Natural killer cell treated with Interleukin-12 subunit alpha and Interleukin-12 subunit beta and Interleukin-15 and Interleukin-18, amount 100 ng/mL, for 72 hours (primary cell): ENCODE measurements at regions not wholly inside any gene's neighbourhood (a gene's known extent, or its start where the extent isn't known, plus 50 kb on each side); places are given as distances from the start of the nearest gene placed in this dataset.
A peak's percentile ranks its signal among the peaks of the same experiment; 100 is the strongest.
"Not testable (repeated sequence)": the region's sequence is repeated elsewhere in the genome, so short reads cannot be mapped to it uniquely, and the experiment has no call there.

Source experiments
- ATAC-seq, 2 donors: fragments of 150-1000 bp; cut with Tn5 transposase in 1 of 2; sonication (Bioruptor Pico), chemical (Tn5 transposase) in 1 of 2; 2 replicates each; pipeline ENCODE4 v1.10.0; 2021
- DNase-seq: peaks from one replicate; pipeline ENCODE4 v3.0.0; 2022; ENCODE audit warnings: low spot score
- H3K27ac Mint-ChIP-seq, 2 donors: 1 replicate in 1 of 2; 2 replicates in 1 of 2; pipeline ENCODE4 v1.8.0; 2022; ENCODE audit warnings: mixed read lengths in 2 of 2, mild to moderate bottlenecking in 1 of 2, moderate library complexity in 1 of 2
- H3K27me3 Mint-ChIP-seq, 2 donors: 1 replicate in 1 of 2; 2 replicates in 1 of 2; pipeline ENCODE4 v1.8.0; 2022; ENCODE audit warnings: mixed read lengths in 2 of 2
- H3K36me3 Mint-ChIP-seq: one replicate; pipeline ENCODE4 v1.8.0; 2022; ENCODE audit warnings: mixed read lengths
- H3K4me1 Mint-ChIP-seq, 2 donors: 1 replicate in 1 of 2; 2 replicates in 1 of 2; pipeline ENCODE4 v1.8.0; 2022; ENCODE audit warnings: low read depth in 2 of 2, mixed read lengths in 2 of 2, mild to moderate bottlenecking in 1 of 2
- H3K4me3 Mint-ChIP-seq: one replicate; pipeline ENCODE4 v1.8.0; 2022; ENCODE audit warnings: mixed read lengths
- H3K9me3 Mint-ChIP-seq: 2 replicates; pipeline ENCODE4 v1.8.0; 2022; ENCODE audit warnings: mixed read lengths

DNA sequence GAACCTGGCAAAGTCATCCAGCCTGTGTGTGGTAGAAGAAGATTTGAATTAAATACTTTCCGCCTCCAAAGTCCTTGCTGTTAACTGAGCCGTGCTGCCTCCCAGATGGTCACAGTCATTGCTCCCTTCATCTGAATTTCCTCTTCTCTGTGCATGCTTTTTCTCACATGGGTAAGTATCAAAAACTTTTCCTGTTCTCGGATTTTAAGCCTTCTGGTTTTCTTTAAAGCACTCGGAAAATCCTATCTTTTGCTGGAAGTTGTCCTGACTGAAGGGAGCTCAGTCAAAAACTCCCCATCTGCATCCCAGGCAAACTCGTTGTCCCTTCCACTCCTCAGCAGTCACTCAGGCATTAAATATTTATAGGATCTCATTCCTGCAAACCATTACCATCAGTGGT, 290.0 kb upstream of the PIK3R1 start:
- Mint-ChIP-seq H3K9me3 (no peaks in the 10 kb centered on the region), H3K27ac (no peak overlapping the region), H3K4me3 (no peak overlapping the region), H3K4me1 (no peaks in the 10 kb centered on the region), H3K27me3 (peaks cover 6 to 22% of the 10 kb centered on the region in 2 donors), H3K36me3 (no peaks in the 10 kb centered on the region)
- DNase-seq (no peak), ATAC-seq (no peak)

DNA sequence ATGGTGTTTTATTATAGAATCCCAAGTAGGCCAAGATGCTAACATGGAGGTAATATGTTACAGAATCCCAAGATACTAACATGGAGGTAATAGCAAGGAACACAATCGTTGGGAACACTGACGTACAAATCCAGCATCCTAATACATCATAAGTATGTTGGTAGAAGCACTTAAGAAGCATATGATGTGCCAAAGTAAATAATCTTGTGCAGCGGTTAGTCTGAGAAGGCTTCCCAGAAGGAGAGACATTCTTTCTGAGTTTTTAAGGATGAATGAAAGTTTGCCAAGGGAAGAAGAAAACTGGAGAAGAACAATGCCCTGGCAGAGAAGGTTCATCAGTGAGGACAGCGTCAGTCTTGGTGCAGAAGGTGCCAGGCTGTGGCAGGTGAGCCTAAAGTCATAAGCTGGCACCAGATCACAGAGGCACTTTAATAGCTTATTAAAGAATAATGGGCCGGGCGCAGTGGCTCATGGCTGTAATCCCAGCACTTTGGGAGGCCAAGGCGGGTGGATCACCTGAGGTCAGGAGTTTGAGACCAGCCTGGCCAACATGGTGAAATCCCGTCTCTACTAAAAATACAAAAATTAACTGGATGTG, 294.5 kb upstream of the PIK3R1 start:
- H3K4me1 Mint-ChIP-seq = no peaks in the 10 kb centered on the region
- H3K36me3 Mint-ChIP-seq = peaks cover 10% of the 10 kb centered on the region
- H3K27ac Mint-ChIP-seq = no peak overlapping the region
- ATAC-seq = no peak
- H3K9me3 Mint-ChIP-seq = peaks cover 4% of the 10 kb centered on the region
- peaks cover 10 to 19% of the 10 kb centered on the region in 2 donors for H3K27me3 Mint-ChIP-seq
- H3K4me3 Mint-ChIP-seq = no peak overlapping the region
- no peak for DNase-seq

DNA sequence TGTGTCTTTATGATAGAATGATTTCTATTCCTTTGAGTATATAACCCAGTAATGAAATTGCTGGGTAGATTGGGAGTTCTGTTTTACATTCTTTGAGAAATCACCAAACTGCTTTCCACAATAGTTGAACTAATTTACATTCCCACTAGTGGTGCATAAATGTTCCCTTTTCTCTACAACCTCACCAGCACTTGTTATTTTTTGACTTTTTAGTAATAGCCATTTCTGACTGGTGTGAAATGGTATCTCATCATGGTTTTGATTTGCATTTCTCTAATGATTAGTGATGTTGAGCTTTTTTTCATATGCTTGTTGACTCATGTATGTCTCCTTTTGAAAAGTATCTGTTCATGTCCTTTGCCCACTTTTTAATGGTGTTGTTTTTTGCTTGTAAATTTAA, 296.0 kb upstream of the PIK3R1 start:
- ATAC-seq, H3K4me1 Mint-ChIP-seq, H3K27ac Mint-ChIP-seq, DNase-seq, H3K4me3 Mint-ChIP-seq, H3K9me3 Mint-ChIP-seq: not testable (repeated sequence)
- peaks cover 9 to 12% of the 10 kb centered on the region in 2 donors for H3K27me3 Mint-ChIP-seq
- peaks cover 10% of the 10 kb centered on the region for H3K36me3 Mint-ChIP-seq

DNA sequence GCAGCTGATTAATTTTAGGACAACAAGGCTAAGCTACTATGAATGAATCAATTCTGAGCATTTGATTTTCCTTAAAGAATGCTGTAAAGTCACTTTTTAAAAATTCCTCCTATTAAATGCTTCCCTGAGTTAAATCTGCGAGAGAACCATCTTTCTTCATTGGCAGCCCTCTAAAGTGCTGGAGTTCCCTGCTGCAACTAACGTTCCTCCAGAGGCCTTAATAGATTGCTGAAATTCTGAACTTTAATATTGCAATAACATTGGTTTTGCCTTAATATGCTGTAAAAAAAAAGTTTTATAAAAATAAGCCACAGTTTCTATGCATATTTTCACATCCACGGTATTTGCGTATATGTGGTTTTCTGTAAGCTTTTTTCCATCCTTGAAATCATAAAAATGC, 298.0 kb upstream of the PIK3R1 start:
- no peak for ATAC-seq
- Mint-ChIP-seq H3K9me3 (peaks cover 4% of the 10 kb centered on the region), H3K27me3 (peaks cover 9 to 10% of the 10 kb centered on the region in 2 donors), H3K4me3 (no peak overlapping the region), H3K27ac (no peak overlapping the region), H3K4me1 (no peaks in the 10 kb centered on the region), H3K36me3 (peaks cover 10% of the 10 kb centered on the region)
- no peak for DNase-seq

DNA sequence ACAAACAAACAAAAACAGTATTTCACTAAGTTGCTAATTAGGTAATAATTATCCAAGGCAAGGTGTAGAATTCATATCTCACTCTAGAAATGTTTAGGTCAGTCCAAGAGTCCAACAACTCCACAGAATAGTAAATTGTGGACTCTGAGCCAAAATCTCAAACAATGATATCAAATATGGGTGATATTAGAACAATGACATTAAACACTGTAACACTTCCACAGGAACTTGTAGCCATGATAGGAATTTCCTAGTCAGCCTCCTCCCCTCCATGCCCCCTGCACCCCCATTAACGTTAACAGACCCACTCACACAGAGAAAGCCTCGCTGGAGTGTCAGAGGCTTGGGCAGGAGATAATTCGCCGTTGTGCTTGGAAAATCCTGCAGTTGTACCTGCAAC, 305.0 kb upstream of the PIK3R1 start:
- no peaks in the 10 kb centered on the region for H3K9me3 Mint-ChIP-seq
- H3K36me3 Mint-ChIP-seq = no peaks in the 10 kb centered on the region
- no peak overlapping the region for H3K4me3 Mint-ChIP-seq
- DNase-seq (no peak), ATAC-seq (no peak)
- H3K4me1 Mint-ChIP-seq = no peaks in the 10 kb centered on the region
- peaks cover 5 to 13% of the 10 kb centered on the region in 2 donors for H3K27me3 Mint-ChIP-seq
- no peak overlapping the region for H3K27ac Mint-ChIP-seq

DNA sequence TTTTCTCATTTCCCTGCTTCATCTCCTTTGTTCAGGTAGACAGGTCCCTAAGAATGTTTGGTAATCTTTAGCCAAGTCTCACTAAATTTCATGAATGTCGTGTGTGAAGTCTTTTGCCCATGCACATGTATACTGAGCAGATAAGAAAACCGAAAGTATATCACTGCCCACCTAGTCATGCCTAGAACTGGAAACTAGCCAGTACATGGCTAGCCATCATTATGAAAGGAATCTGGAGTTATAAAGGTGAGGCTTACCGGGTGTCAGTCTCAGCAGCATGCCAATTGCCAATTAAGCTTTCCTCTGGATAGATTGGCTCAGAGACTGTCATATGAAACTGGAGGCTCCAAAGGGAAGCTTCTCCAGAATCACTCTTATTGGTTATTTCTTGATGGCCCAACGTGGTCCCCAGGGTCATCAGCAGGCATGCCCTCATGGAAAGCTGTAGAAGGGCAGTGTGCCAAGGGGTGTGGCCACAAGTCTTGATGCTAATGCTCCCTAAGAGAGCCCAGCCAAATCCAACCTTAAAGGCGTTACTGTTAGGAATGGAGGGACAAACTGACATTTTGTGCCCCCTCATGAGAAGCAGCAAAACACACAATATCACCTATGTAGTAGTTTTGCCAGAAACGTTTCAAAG, 307.3 kb upstream of the PIK3R1 start:
- Mint-ChIP-seq H3K27ac (no peak overlapping the region), H3K4me1 (no peaks in the 10 kb centered on the region), H3K36me3 (no peaks in the 10 kb centered on the region), H3K9me3 (no peaks in the 10 kb centered on the region), H3K4me3 (no peak overlapping the region), H3K27me3 (peaks cover 5 to 18% of the 10 kb centered on the region in 2 donors)
- no peak for ATAC-seq
- no peak for DNase-seq

DNA sequence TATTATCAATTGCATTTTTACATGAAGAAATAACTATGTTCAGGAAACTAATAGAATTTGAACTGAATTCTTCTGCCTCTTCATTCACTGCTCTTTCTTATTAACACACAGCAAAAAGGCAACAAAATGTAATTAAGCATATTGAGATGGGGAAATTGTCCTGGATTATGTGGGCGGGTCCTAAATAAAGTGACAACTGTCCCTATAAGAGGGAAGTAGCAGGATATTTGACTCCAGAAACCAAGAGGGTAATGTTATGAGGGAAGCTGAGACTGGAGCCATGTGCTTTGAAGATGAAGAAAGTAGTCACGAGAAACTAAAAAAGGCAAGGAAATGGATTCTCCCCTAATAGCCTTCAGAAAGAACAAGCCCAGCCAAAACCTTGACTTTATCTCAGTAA, 311.2 kb upstream of the PIK3R1 start:
- Mint-ChIP-seq H3K4me3 (no peak overlapping the region), H3K27ac (no peak overlapping the region), H3K36me3 (no peaks in the 10 kb centered on the region), H3K4me1 (no peaks in the 10 kb centered on the region), H3K27me3 (peaks cover 5 to 6% of the 10 kb centered on the region in 2 donors), H3K9me3 (no peaks in the 10 kb centered on the region)
- DNase-seq = no peak
- no peak for ATAC-seq

DNA sequence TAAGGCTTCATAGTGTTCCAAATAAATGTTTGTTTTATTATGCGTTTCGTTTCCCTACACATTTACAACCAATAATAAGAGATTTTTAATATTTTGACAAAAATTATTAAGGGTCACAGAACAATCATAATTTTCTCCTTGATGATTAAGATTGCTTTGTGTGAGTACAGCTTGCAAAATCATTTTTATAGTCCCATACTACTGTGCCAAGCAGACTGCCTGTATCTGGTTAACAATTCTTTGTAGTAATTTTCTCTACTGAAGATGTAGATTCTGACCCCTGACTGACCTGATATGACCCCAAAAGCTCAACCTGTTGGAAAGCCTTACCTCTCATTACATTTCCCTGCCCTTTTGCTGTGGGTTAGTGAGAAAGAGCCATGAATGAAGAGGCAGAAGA, 311.9 kb upstream of the PIK3R1 start:
- H3K4me3 Mint-ChIP-seq = no peak overlapping the region

DNA sequence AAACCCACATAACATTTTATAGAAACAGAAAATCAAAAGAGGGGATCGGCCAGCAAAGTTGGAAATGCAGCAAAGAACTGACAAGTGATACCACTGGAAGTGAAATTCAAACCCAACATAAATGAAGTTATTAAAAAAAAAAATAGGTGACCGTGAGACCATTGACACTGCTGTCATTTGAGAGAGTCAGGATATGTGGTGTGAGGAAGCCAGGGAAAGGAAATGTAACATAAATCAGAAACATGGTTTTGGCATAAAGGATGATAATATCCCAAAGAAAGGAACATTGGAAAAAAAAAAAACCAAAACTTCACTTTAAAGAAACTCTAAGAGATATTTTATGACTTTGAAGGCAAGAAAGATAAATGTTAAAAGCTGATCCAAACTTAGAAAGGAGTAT, 312.4 kb upstream of the PIK3R1 start:
- Mint-ChIP-seq H3K36me3 (no peaks in the 10 kb centered on the region), H3K4me3 (no peak overlapping the region), H3K27ac (no peak overlapping the region), H3K9me3 (no peaks in the 10 kb centered on the region), H3K27me3 (peaks cover 5 to 8% of the 10 kb centered on the region in 2 donors), H3K4me1 (no peaks in the 10 kb centered on the region)
- DNase-seq (no peak), ATAC-seq (no peak)

More for the DNA sequence above, 311.9 kb upstream of the PIK3R1 start:
- DNase-seq (no peak), ATAC-seq (no peak)
- H3K9me3 Mint-ChIP-seq = no peaks in the 10 kb centered on the region
- H3K36me3 Mint-ChIP-seq = no peaks in the 10 kb centered on the region
- H3K27me3 Mint-ChIP-seq = peaks cover 5 to 6% of the 10 kb centered on the region in 2 donors
- H3K4me1 Mint-ChIP-seq = no peaks in the 10 kb centered on the region
- no peak overlapping the region for H3K27ac Mint-ChIP-seq

DNA sequence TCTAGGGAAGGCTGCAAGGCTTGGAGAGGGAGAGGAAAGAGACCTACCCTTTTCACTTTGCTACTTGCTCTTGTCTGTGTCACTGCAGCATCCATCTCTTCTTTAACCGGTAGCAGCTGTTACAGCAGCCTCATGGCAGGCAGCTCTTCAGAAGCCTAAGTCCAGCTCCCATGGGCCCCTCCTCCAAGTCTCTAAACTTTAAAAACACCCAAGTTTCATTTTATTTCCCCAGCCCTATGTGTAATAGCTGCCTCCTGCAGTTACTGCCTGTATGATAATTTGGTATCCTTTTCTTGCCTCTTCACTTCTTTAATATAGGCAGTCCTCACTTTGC, 313.1 kb upstream of the PIK3R1 start:
- peak in 1 of 2 donors; percentile 28 for ATAC-seq
- no peak for DNase-seq
- H3K4me1 Mint-ChIP-seq = no peaks in the 10 kb centered on the region
- H3K9me3 Mint-ChIP-seq = no peaks in the 10 kb centered on the region
- H3K4me3 Mint-ChIP-seq = no peak overlapping the region
- peaks cover 5 to 8% of the 10 kb centered on the region in 2 donors for H3K27me3 Mint-ChIP-seq
- H3K36me3 Mint-ChIP-seq = no peaks in the 10 kb centered on the region
- H3K27ac Mint-ChIP-seq = no peak overlapping the region

DNA sequence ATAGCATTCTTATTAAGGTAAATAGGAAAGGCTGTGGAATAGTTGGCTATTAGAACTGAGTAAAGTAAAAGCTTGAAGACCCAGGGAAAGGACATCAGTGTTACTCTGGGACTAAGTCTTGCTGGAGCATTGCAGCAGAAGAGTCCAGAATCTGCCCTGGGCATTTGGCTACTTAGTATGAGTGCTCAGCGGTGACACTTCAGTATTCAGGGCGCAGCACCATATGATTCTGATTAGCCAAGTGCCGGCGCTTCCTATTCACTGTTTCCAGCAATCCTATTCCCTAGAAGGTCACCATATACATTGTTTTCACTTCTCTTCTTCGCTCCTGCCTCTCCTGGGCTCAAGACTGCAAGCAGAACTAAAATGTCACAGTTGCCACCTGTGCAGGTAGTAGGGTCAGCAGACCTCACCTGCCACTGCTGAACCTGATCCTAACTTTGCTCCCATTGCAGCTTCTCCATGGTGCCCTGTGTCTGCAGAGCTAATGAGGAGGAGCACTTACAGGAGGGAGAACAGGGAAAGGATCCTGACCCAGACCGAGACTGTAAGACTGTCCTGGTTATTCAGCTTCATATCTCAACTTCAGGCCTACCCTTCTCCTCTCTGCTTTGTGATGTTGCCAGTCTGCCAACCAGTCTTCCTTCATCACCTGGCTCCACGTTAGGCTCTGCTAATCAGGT, 313.6 kb upstream of the PIK3R1 start:
- peak in 1 of 2 donors; percentile 52 for ATAC-seq
- Mint-ChIP-seq H3K4me1 (no peaks in the 10 kb centered on the region), H3K4me3 (no peak overlapping the region), H3K27me3 (peaks cover 5 to 8% of the 10 kb centered on the region in 2 donors), H3K27ac (no peak overlapping the region), H3K9me3 (no peaks in the 10 kb centered on the region), H3K36me3 (no peaks in the 10 kb centered on the region)
- DNase-seq = no peak

DNA sequence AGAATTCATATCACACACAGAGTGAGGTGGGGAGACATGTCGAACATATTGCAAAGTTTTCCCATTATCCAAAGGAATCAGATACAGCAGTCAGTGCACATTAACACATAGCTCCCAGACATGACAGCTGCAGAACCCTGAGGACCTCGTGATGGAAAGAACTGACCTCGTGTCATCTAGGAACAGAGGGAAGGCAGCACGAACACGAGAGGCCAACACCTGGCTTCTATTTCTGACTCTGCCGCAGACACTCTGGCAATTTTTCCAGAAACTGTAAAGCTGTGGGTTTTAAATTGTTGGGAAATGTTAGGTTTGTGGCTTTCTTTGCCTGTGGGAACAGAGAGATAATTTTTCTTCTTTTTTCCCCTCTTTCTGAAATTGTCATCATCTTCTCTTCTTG, 315.0 kb upstream of the PIK3R1 start:
- Mint-ChIP-seq H3K36me3 (no peaks in the 10 kb centered on the region), H3K27me3 (peaks cover 5 to 11% of the 10 kb centered on the region in 2 donors), H3K4me1 (no peaks in the 10 kb centered on the region), H3K4me3 (no peak overlapping the region), H3K27ac (no peak overlapping the region), H3K9me3 (peaks cover 3% of the 10 kb centered on the region)
- no peak for DNase-seq
- no peak for ATAC-seq

DNA sequence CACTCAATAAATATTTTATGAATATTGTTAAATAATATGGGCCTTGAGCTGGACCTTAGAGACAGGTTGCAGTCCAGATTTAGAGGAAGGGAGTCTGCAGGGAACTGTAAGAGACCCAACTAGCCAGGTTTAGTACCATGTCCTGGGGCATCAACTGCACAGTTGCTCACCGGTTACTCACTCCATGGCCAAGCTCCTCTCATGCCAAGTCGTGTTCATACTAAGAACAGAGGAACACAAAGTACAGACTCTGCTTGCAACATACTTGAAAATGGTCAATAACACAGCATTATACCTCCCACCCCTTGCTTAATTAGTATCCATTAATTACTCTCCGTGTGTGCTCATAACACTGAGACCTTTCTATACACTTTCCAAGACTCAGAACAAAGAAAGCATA, 317.6 kb upstream of the PIK3R1 start:
- no peaks in the 10 kb centered on the region for H3K36me3 Mint-ChIP-seq
- peaks cover 0 to 11% of the 10 kb centered on the region in 2 donors for H3K27me3 Mint-ChIP-seq
- H3K4me1 Mint-ChIP-seq = no peaks in the 10 kb centered on the region
- peaks cover 3% of the 10 kb centered on the region for H3K9me3 Mint-ChIP-seq
- ATAC-seq (no peak), DNase-seq (no peak)
- H3K27ac Mint-ChIP-seq = no peak overlapping the region
- no peak overlapping the region for H3K4me3 Mint-ChIP-seq

DNA sequence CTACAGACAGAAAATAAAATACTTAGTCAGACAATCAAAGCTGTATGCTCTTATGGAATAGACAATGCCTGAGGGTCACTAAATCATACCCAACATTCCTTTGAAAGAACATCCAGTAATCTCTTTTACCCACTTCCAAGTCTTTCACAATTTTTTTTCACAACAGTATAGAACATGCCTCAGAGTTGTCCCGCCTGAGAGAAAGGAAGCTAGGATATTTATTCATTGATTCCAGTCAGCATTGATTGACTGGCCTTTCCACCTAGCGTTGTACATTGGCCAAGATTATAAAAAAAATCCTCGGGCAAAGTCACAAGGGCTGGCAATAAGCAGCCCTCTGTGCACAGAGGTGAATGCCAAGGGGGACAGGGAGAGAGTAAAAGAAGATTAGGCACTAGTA, 318.1 kb upstream of the PIK3R1 start:
- Mint-ChIP-seq H3K27ac (no peak overlapping the region), H3K36me3 (no peaks in the 10 kb centered on the region), H3K4me3 (no peak overlapping the region), H3K4me1 (no peaks in the 10 kb centered on the region), H3K9me3 (peaks cover 3% of the 10 kb centered on the region), H3K27me3 (peaks cover 0 to 7% of the 10 kb centered on the region in 2 donors)
- DNase-seq = no peak
- no peak for ATAC-seq
